ENCODE measurements at regions not wholly inside any gene's neighbourhood (a gene's known extent, or its start where the extent isn't known, plus 50 kb on each side); places are given as distances from the start of the nearest gene placed in this dataset.
"Not testable (repeated sequence)": the region's sequence is repeated elsewhere in the genome, so short reads cannot be mapped to it uniquely, and the experiment has no call there.

GRCh38 chr5:166624573-166624972 lies 1666.9 kb upstream of the WWC1 start:
- no peak for DNase-seq (ENCODE audit: low spot score)

- peak; percentile 5 for DNase-seq (ENCODE audit: low spot score)
Measured at GRCh38 chr5:166625210-166625865, 1666.1 kb upstream of the WWC1 start.

- DNase-seq (ENCODE audit: low spot score) = no peak
Measured at GRCh38 chr5:166637295-166637694, 1654.2 kb upstream of the WWC1 start.

GRCh38 chr5:166639151-166639550 lies 1652.3 kb upstream of the WWC1 start:
- DNase-seq (ENCODE audit: low spot score) = no peak

- DNase-seq (ENCODE audit: low spot score) = not testable (repeated sequence)
Measured at GRCh38 chr5:166640136-166640535, 1651.3 kb upstream of the WWC1 start.

- no peak for DNase-seq (ENCODE audit: low spot score)
Measured at GRCh38 chr5:166648736-166649135, 1642.7 kb upstream of the WWC1 start.

GRCh38 chr5:166649676-166650075 lies 1641.8 kb upstream of the WWC1 start:
- no peak for DNase-seq (ENCODE audit: low spot score)

- DNase-seq (ENCODE audit: low spot score) = no peak
Measured at GRCh38 chr5:166651234-166651633, 1640.2 kb upstream of the WWC1 start.

GRCh38 chr5:166671811-166672210 lies 1619.6 kb upstream of the WWC1 start:
- no peak for DNase-seq (ENCODE audit: low spot score)

GRCh38 chr5:166672431-166672830 lies 1619.0 kb upstream of the WWC1 start:
- no peak for DNase-seq (ENCODE audit: low spot score)

- DNase-seq (ENCODE audit: low spot score) = no peak
Measured at GRCh38 chr5:166677891-166678290, 1613.6 kb upstream of the WWC1 start.

- no peak for DNase-seq (ENCODE audit: low spot score)
Measured at GRCh38 chr5:166679331-166679730, 1612.1 kb upstream of the WWC1 start.

- DNase-seq (ENCODE audit: low spot score) = no peak
Measured at GRCh38 chr5:166695326-166695725, 1596.1 kb upstream of the WWC1 start.

GRCh38 chr5:166708291-166708690 lies 1583.2 kb upstream of the WWC1 start:
- DNase-seq (ENCODE audit: low spot score) = no peak

GRCh38 chr5:166709691-166710090 lies 1581.8 kb upstream of the WWC1 start:
- no peak for DNase-seq (ENCODE audit: low spot score)

- DNase-seq (ENCODE audit: low spot score) = no peak
Measured at GRCh38 chr5:166710271-166710670, 1581.2 kb upstream of the WWC1 start.

GRCh38 chr5:166712447-166713185 lies 1578.8 kb upstream of the WWC1 start:
- no peak for DNase-seq (ENCODE audit: low spot score)

- no peak for DNase-seq (ENCODE audit: low spot score)
Measured at GRCh38 chr5:166713295-166713694, 1578.2 kb upstream of the WWC1 start.

- DNase-seq (ENCODE audit: low spot score) = no peak
Measured at GRCh38 chr5:166716856-166717492, 1574.5 kb upstream of the WWC1 start.

GRCh38 chr5:166719991-166720390 lies 1571.5 kb upstream of the WWC1 start:
- no peak for DNase-seq (ENCODE audit: low spot score)

GRCh38 chr5:166722939-166723338 lies 1568.5 kb upstream of the WWC1 start:
- peak; percentile 56 for DNase-seq (ENCODE audit: low spot score)

GRCh38 chr5:166724284-166724683 lies 1567.2 kb upstream of the WWC1 start:
- no peak for DNase-seq (ENCODE audit: low spot score)

GRCh38 chr5:166725593-166725992 lies 1565.9 kb upstream of the WWC1 start:
- no peak for DNase-seq (ENCODE audit: low spot score)
